GM12874 (cell line): ENCODE measurements at regions not wholly inside any gene's neighbourhood (a gene's known extent, or its start where the extent isn't known, plus 50 kb on each side); places are given as distances from the start of the nearest gene placed in this dataset.

Experiments
- TF ChIP-seq, protein P1 (sequence below): IDR thresholded peaks from 2 replicates; pipeline ENCODE4 v1.5.1; 2011; ENCODE audit warnings: low read depth, mild to moderate bottlenecking, control low read depth, low read length, moderate library complexity; ENCODE audit not compliant: insufficient read depth

- TF ChIP-seq, protein P1, sequence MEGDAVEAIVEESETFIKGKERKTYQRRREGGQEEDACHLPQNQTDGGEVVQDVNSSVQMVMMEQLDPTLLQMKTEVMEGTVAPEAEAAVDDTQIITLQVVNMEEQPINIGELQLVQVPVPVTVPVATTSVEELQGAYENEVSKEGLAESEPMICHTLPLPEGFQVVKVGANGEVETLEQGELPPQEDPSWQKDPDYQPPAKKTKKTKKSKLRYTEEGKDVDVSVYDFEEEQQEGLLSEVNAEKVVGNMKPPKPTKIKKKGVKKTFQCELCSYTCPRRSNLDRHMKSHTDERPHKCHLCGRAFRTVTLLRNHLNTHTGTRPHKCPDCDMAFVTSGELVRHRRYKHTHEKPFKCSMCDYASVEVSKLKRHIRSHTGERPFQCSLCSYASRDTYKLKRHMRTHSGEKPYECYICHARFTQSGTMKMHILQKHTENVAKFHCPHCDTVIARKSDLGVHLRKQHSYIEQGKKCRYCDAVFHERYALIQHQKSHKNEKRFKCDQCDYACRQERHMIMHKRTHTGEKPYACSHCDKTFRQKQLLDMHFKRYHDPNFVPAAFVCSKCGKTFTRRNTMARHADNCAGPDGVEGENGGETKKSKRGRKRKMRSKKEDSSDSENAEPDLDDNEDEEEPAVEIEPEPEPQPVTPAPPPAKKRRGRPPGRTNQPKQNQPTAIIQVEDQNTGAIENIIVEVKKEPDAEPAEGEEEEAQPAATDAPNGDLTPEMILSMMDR = no peak
Measured at GRCh38 chr5:128667152-128667551, 129.1 kb upstream of the FBN2 start.

DNA sequence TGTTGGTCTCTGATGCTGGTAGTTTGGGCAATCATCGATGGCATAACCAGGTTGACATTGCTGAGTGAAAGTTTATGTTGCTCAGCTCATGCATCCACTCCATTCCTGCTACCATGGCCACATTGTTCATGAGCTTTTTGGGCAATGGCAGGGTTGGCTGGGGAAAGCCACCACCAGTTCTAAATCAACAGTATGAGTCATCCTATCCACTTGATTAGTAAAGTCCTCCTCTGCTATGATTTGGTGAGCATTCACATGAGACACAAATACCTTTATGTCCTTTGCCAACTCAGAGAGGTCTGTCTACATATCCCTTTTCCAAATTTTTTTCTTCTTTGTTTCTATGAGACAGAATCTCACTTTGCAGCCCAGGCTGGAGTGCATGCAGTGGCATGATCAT, 129.7 kb upstream of the FBN2 start:
- TF ChIP-seq, protein P1 = no peak

GRCh38 chr5:128668921-128669320, 130.9 kb upstream of the FBN2 start:
- TF ChIP-seq, protein P1 = no peak

GRCh38 chr5:128669803-128670202, 131.8 kb upstream of the FBN2 start:
- TF ChIP-seq, protein P1 = no peak

- TF ChIP-seq, protein P1 = no peak
Measured at GRCh38 chr5:128671943-128672342, 133.9 kb upstream of the FBN2 start.

GRCh38 chr5:128673000-128673399, 135.0 kb upstream of the FBN2 start:
- TF ChIP-seq, protein P1 = no peak

DNA sequence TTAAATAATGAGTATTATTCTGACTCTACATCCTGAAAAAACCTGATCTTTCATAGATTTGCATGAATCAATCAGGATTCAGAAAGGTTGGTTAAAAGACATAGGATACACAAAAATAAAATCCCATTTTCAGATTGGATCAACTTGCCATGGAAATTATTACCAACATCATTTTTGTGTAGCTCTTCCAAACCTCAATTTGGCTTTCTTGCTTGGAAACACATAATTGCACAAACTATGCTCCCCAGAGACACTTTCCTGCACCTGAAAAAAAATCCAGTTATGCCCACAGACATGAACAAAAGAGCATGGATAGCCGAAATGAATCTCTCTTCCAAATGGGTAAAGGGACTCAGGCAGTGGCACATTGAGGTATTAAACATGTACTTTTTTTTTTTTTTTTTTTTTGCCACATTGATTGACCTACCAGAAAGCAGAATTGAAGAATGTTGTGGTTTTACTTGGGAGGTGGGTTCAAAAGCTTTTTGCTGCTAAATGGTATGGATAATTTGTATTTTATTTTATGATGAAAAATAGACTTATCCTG, 135.4 kb upstream of the FBN2 start:
- TF ChIP-seq, protein P1 = no peak
